HepG2 (cell line): ENCODE measurements at regions not wholly inside any gene's neighbourhood (a gene's known extent, or its start where the extent isn't known, plus 50 kb on each side); places are given as distances from the start of the nearest gene placed in this dataset.

Experiments
- POLR2AphosphoS2 ChIP-seq: IDR thresholded peaks from 2 replicates; pipeline ENCODE4 v1.6.1; 2011; ENCODE audit warnings: low read depth, low read length, improper control_type of control experiment
- SRSF1 ChIP-seq: fragments of 200-400 bp; formaldehyde crosslinking; optimal IDR thresholded peaks from 2 replicates; pipeline ENCODE3; 2017; ENCODE audit warnings: mild to moderate bottlenecking, low read depth, low read length, moderate library complexity
- ZC3H4 ChIP-seq: sonication (generic); formaldehyde crosslinking; IDR thresholded peaks from 2 replicates; pipeline ENCODE4 v1.4.0; 2020; ENCODE audit warnings: missing genetic modification reagents, borderline replicate concordance
- ZNF773 ChIP-seq: sonication (generic); formaldehyde crosslinking; IDR thresholded peaks from 2 replicates; pipeline ENCODE4 v1.4.0; 2020; ENCODE audit warnings: missing genetic modification reagents, borderline replicate concordance
- TF ChIP-seq, protein P1 (sequence below): sonication (generic); formaldehyde crosslinking; IDR thresholded peaks from 2 replicates; pipeline ENCODE4 v1.4.0; 2020; ENCODE audit warnings: mild to moderate bottlenecking, missing genetic modification reagents, borderline replicate concordance
- TF ChIP-seq, protein P2 (sequence below), 2 experiments: sonication (generic) in 1 of 2; formaldehyde crosslinking in 1 of 2; IDR thresholded peaks; 2 replicates each; pipeline versions ENCODE4 v1.4.0 to v1.6.1; 2018 to 2020; ENCODE audit warnings: missing genetic modification reagents in 2 of 2, borderline replicate concordance in 1 of 2, low read depth in 1 of 2, mild to moderate bottlenecking in 1 of 2, missing biosample characterization in 1 of 2
- TF ChIP-seq, protein P3 (sequence below): sonication (generic); formaldehyde crosslinking; IDR thresholded peaks from 2 replicates; pipeline ENCODE4 v1.5.1; 2020; ENCODE audit warnings: missing genetic modification reagents, mild to moderate bottlenecking, borderline replicate concordance
- TF ChIP-seq, protein P4 (sequence below): sonication (generic); formaldehyde crosslinking; IDR thresholded peaks from 2 replicates; pipeline ENCODE4 v1.8.0; 2022; ENCODE audit warnings: mild to moderate bottlenecking, missing genetic modification reagents, moderate library complexity
- TF ChIP-seq, protein P5 (sequence below): sonication (generic); formaldehyde crosslinking; IDR thresholded peaks from 2 replicates; pipeline ENCODE4 v1.4.0; 2020; ENCODE audit warnings: mild to moderate bottlenecking, low read depth, missing genetic modification reagents
- TF ChIP-seq, protein P6 (sequence below): IDR thresholded peaks from 2 replicates; pipeline ENCODE4 v1.6.1; 2016; ENCODE audit warnings: low read depth, missing genetic modification reagents, missing compliant biosample characterization

DNA sequence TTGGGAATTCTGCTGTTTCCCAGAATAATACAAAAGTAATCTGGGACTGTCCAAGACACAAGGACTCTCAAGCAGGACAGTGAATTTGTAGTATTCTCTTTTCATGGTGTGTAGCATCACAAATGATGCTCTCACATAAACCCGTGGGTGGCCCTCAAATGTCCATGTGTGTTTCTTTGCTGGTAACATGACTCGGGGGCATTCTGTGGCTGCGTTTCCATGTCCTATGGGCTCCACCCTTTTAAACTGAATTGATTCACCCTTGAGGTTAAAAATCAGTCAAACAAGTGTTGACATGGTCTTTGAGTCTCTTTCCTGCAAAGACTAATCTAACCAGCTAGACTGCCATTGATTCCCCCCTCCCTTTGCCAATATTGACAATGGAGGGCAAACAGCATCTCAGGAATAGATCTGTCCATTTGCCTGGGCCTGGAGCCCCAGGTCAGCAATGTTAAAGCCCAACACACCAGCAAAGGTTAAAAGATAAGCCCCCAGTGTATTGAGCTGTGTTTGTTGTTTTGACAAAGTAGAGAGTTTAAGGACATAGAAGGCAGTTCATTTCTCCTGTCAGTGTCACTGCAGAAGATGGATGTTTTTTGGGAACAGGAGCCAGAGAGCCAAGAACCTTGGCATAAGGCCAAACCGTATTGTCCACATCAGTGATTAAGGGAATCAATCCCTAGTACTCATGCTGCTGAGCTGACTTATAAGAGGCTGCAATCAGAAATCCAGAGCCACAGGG is 117.1 kb upstream of the COX10 start (continued):
- TF ChIP-seq, protein P1, sequence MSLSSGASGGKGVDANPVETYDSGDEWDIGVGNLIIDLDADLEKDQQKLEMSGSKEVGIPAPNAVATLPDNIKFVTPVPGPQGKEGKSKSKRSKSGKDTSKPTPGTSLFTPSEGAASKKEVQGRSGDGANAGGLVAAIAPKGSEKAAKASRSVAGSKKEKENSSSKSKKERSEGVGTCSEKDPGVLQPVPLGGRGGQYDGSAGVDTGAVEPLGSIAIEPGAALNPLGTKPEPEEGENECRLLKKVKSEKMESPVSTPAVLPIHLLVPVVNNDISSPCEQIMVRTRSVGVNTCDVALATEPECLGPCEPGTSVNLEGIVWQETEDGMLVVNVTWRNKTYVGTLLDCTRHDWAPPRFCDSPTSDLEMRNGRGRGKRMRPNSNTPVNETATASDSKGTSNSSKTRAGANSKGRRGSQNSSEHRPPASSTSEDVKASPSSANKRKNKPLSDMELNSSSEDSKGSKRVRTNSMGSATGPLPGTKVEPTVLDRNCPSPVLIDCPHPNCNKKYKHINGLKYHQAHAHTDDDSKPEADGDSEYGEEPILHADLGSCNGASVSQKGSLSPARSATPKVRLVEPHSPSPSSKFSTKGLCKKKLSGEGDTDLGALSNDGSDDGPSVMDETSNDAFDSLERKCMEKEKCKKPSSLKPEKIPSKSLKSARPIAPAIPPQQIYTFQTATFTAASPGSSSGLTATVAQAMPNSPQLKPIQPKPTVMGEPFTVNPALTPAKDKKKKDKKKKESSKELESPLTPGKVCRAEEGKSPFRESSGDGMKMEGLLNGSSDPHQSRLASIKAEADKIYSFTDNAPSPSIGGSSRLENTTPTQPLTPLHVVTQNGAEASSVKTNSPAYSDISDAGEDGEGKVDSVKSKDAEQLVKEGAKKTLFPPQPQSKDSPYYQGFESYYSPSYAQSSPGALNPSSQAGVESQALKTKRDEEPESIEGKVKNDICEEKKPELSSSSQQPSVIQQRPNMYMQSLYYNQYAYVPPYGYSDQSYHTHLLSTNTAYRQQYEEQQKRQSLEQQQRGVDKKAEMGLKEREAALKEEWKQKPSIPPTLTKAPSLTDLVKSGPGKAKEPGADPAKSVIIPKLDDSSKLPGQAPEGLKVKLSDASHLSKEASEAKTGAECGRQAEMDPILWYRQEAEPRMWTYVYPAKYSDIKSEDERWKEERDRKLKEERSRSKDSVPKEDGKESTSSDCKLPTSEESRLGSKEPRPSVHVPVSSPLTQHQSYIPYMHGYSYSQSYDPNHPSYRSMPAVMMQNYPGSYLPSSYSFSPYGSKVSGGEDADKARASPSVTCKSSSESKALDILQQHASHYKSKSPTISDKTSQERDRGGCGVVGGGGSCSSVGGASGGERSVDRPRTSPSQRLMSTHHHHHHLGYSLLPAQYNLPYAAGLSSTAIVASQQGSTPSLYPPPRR (CRISPR knock-in tag): peak; percentile 100
- no peak for TF ChIP-seq ZNF773
- TF ChIP-seq, protein P2, sequence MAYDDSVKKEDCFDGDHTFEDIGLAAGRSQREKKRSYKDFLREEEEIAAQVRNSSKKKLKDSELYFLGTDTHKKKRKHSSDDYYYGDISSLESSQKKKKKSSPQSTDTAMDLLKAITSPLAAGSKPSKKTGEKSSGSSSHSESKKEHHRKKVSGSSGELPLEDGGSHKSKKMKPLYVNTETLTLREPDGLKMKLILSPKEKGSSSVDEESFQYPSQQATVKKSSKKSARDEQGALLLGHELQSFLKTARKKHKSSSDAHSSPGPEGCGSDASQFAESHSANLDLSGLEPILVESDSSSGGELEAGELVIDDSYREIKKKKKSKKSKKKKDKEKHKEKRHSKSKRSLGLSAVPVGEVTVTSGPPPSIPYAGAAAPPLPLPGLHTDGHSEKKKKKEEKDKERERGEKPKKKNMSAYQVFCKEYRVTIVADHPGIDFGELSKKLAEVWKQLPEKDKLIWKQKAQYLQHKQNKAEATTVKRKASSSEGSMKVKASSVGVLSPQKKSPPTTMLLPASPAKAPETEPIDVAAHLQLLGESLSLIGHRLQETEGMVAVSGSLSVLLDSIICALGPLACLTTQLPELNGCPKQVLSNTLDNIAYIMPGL (CRISPR knock-in tag; IDR thresholded peaks at IDR 0.05; ENCODE audit: borderline replicate concordance in 1 of 2, low read depth in 1 of 2): peak; percentile 16 to 21; a peak in 1 of 4 replicates
- no peak for TF ChIP-seq POLR2AphosphoS2
- TF ChIP-seq, protein P3, sequence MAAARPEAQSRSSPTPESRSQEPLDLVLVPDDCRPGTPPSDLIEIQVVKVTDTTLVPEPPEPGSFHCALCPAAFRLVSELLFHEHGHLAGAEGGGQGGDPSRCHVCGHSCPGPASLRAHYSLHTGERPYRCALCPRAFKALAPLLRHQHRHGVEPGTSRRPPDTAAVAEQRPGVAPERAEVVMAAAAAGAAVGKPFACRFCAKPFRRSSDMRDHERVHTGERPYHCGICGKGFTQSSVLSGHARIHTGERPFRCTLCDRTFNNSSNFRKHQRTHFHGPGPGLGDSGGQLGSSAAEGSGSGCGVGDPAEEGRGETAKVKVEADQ (CRISPR knock-in tag): peak; percentile 88; the same call in 1 of the 2 replicates
- TF ChIP-seq, protein P4, sequence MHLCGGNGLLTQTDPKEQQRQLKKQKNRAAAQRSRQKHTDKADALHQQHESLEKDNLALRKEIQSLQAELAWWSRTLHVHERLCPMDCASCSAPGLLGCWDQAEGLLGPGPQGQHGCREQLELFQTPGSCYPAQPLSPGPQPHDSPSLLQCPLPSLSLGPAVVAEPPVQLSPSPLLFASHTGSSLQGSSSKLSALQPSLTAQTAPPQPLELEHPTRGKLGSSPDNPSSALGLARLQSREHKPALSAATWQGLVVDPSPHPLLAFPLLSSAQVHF (CRISPR knock-in tag): no peak
- TF ChIP-seq, protein P5, sequence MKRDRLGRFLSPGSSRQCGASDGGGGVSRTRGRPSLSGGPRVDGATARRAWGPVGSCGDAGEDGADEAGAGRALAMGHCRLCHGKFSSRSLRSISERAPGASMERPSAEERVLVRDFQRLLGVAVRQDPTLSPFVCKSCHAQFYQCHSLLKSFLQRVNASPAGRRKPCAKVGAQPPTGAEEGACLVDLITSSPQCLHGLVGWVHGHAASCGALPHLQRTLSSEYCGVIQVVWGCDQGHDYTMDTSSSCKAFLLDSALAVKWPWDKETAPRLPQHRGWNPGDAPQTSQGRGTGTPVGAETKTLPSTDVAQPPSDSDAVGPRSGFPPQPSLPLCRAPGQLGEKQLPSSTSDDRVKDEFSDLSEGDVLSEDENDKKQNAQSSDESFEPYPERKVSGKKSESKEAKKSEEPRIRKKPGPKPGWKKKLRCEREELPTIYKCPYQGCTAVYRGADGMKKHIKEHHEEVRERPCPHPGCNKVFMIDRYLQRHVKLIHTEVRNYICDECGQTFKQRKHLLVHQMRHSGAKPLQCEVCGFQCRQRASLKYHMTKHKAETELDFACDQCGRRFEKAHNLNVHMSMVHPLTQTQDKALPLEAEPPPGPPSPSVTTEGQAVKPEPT: 0 out of 2 replicates have a peak, but pooled peaks have one; percentile 40
- no peak for TF ChIP-seq ZC3H4 (CRISPR knock-in tag)
- TF ChIP-seq, protein P6, sequence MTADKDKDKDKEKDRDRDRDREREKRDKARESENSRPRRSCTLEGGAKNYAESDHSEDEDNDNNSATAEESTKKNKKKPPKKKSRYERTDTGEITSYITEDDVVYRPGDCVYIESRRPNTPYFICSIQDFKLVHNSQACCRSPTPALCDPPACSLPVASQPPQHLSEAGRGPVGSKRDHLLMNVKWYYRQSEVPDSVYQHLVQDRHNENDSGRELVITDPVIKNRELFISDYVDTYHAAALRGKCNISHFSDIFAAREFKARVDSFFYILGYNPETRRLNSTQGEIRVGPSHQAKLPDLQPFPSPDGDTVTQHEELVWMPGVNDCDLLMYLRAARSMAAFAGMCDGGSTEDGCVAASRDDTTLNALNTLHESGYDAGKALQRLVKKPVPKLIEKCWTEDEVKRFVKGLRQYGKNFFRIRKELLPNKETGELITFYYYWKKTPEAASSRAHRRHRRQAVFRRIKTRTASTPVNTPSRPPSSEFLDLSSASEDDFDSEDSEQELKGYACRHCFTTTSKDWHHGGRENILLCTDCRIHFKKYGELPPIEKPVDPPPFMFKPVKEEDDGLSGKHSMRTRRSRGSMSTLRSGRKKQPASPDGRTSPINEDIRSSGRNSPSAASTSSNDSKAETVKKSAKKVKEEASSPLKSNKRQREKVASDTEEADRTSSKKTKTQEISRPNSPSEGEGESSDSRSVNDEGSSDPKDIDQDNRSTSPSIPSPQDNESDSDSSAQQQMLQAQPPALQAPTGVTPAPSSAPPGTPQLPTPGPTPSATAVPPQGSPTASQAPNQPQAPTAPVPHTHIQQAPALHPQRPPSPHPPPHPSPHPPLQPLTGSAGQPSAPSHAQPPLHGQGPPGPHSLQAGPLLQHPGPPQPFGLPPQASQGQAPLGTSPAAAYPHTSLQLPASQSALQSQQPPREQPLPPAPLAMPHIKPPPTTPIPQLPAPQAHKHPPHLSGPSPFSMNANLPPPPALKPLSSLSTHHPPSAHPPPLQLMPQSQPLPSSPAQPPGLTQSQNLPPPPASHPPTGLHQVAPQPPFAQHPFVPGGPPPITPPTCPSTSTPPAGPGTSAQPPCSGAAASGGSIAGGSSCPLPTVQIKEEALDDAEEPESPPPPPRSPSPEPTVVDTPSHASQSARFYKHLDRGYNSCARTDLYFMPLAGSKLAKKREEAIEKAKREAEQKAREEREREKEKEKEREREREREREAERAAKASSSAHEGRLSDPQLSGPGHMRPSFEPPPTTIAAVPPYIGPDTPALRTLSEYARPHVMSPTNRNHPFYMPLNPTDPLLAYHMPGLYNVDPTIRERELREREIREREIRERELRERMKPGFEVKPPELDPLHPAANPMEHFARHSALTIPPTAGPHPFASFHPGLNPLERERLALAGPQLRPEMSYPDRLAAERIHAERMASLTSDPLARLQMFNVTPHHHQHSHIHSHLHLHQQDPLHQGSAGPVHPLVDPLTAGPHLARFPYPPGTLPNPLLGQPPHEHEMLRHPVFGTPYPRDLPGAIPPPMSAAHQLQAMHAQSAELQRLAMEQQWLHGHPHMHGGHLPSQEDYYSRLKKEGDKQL (CRISPR knock-in tag): peak; percentile 97
- no peak for TF ChIP-seq SRSF1
